HEK293 (cell line): ENCODE measurements at regions not wholly inside any gene's neighbourhood (a gene's known extent, or its start where the extent isn't known, plus 50 kb on each side); places are given as distances from the start of the nearest gene placed in this dataset.

Experiments used
- ATF2 ChIP-seq: fragments of 450-650 bp; formaldehyde crosslinking; IDR thresholded peaks from 2 replicates; pipeline ENCODE4 v1.5.1; 2016; ENCODE audit warnings: missing biosample characterization, missing genetic modification characterization, low read depth
- CTCF ChIP-seq: fragments of 450-650 bp; formaldehyde crosslinking; IDR thresholded peaks from 2 replicates; pipeline ENCODE4 v1.5.1; 2016; ENCODE audit warnings: missing biosample characterization, missing genetic modification characterization
- REPIN1 ChIP-seq: fragments of 450-650 bp; formaldehyde crosslinking; IDR thresholded peaks from 2 replicates; pipeline ENCODE4 v1.5.1; 2017; ENCODE audit warnings: missing biosample characterization, missing genetic modification characterization, low read depth
- TCF7L2 ChIP-seq: IDR thresholded peaks from 2 replicates; pipeline ENCODE4 v1.6.1; 2011; ENCODE audit warnings: low read depth, mild to moderate bottlenecking, inconsistent platforms, low read length, moderate library complexity, borderline replicate concordance
- ZBTB26 ChIP-seq: fragments of 450-650 bp; formaldehyde crosslinking; optimal IDR thresholded peaks from 2 replicates; pipeline ENCODE3; 2016; ENCODE audit warnings: missing biosample characterization, mild to moderate bottlenecking, missing genetic modification characterization
- ZNF112 ChIP-seq: fragments of 450-650 bp; formaldehyde crosslinking; IDR thresholded peaks from 2 replicates; pipeline ENCODE4 v1.5.0; 2017; ENCODE audit warnings: missing biosample characterization, missing genetic modification characterization
- ZNF138 ChIP-seq: fragments of 450-650 bp; formaldehyde crosslinking; IDR thresholded peaks from 2 replicates; pipeline ENCODE4 v1.5.1; 2016; ENCODE audit warnings: missing biosample characterization, missing genetic modification characterization, borderline replicate concordance
- ZNF140 ChIP-seq: fragments of 450-650 bp; formaldehyde crosslinking; IDR thresholded peaks from 2 replicates; pipeline ENCODE4 v1.5.1; 2016; ENCODE audit warnings: missing biosample characterization, missing genetic modification characterization
- ZNF174 ChIP-seq: fragments of 450-650 bp; formaldehyde crosslinking; IDR thresholded peaks from 2 replicates; pipeline ENCODE4 v1.5.0; 2017; ENCODE audit warnings: missing biosample characterization, mild to moderate bottlenecking, missing genetic modification characterization
- ZNF274 ChIP-seq, 2 experiments: fragments of 200-500 bp in 1 of 2; fragments of 450-650 bp in 1 of 2; sonication (Bioruptor generic) in 1 of 2; formaldehyde crosslinking in 1 of 2; IDR thresholded peaks; 2 replicates each; pipeline versions ENCODE4 v1.5.1 to v1.6.1; 2014 to 2016; ENCODE audit warnings: borderline replicate concordance in 1 of 2, inconsistent platforms in 1 of 2, low read length in 1 of 2, missing biosample characterization in 1 of 2, missing genetic modification characterization in 1 of 2
- ZNF501 ChIP-seq: fragments of 450-650 bp; formaldehyde crosslinking; IDR thresholded peaks from 2 replicates; pipeline ENCODE4 v1.5.1; 2016; ENCODE audit warnings: missing biosample characterization, missing genetic modification characterization
- ZNF558 ChIP-seq: fragments of 450-650 bp; formaldehyde crosslinking; IDR thresholded peaks from 2 replicates; pipeline ENCODE4 v1.5.1; 2016; ENCODE audit warnings: missing biosample characterization, missing genetic modification characterization
- ZNF560 ChIP-seq: fragments of 450-650 bp; formaldehyde crosslinking; IDR thresholded peaks from 2 replicates; pipeline ENCODE4 v1.5.1; 2017; ENCODE audit warnings: missing biosample characterization, missing genetic modification characterization, borderline replicate concordance
- ZNF792 ChIP-seq: fragments of 450-650 bp; formaldehyde crosslinking; IDR thresholded peaks from 2 replicates; pipeline ENCODE4 v1.5.1; 2016; ENCODE audit warnings: missing biosample characterization, missing genetic modification characterization

GRCh38 chr10:10213237-10213636 lies 804.4 kb upstream of the CELF2 start:
- TF ChIP-seq ZNF501 (no peak), CTCF (tag by site-specific recombination) (no peak), ZNF174 (tag by site-specific recombination) (no peak), ATF2 (no peak), ZNF138 (tag by site-specific recombination) (no peak), ZNF792 (no peak), TCF7L2 (no peak), ZBTB26 (no peak), ZNF558 (no peak), ZNF274 (IDR thresholded peaks at IDR 0.05; ENCODE audit: low read length) (no peak), ZNF274 (tag by site-specific recombination; IDR thresholded peaks at IDR 0.05; ENCODE audit: borderline replicate concordance) (no peak), ZNF140 (tag by site-specific recombination) (no peak), ZNF112 (tag by site-specific recombination) (no peak), REPIN1 (no peak), ZNF560 (tag by site-specific recombination) (no peak)
